SK-N-MC (cell line): ENCODE measurements at regions not wholly inside any gene's neighbourhood (a gene's known extent, or its start where the extent isn't known, plus 50 kb on each side); places are given as distances from the start of the nearest gene placed in this dataset.

Experiments used
- EZH2 ChIP-seq: fragments of 200-600 bp; sonication (generic); IDR thresholded peaks from one replicate; pipeline ENCODE4 v1.6.1; 2017; ENCODE audit warnings: antibody characterized with exemption
- FOXP2 ChIP-seq: optimal IDR thresholded peaks from 2 replicates; pipeline ENCODE3; 2011; ENCODE audit warnings: mild to moderate bottlenecking, moderate library complexity; ENCODE audit not compliant: insufficient read depth; ENCODE audit errors: extremely low read length, control extremely low read depth
- POLR2AphosphoS5 ChIP-seq: IDR thresholded peaks from 2 replicates; pipeline ENCODE4 v1.6.1; 2012; ENCODE audit warnings: mild to moderate bottlenecking, low read depth, low read length, borderline replicate concordance

DNA sequence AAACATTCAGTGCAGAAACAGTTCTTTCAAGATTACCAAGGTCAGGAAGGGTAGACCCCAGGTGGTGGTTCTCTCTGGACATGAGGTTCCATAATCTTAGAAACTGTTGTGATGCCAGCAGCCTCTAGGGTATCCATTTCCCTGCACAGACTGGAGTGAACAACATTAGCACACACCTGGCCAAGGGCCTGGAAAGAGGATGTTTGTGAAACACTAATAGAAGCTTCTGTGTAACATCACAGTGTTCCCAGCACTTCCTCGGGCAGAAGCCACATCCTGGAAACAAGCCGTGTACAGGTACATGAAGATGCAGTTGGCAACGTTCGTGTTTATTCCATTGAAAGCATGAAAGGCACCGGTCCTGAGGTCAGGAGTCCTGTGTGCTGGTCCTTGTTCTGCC, 598.2 kb upstream of the KLF4 start:
- TF ChIP-seq EZH2, result no peak
- no peak for TF ChIP-seq POLR2AphosphoS5
- no peak for TF ChIP-seq FOXP2
